ENCODE measurements at regions not wholly inside any gene's neighbourhood (a gene's known extent, or its start where the extent isn't known, plus 50 kb on each side); places are given as distances from the start of the nearest gene placed in this dataset.

DNA sequence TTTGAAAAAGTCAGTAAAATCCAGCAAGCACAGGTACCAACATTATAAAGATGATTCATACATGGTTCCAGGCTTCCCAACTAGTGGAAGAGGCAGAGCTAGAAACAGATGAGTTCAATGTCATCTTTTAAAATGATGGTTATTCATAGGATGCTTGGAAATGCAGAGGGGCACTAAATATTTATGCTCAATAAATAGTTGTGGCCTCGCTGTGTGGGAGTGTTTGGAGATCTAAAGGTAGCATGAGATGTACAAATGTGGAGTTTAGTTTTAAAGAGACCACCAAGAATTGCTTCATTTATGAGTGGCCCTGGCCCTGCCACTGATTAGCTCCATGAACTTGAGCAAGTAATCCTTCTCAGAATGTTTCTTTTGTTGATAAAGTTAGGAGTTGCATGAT, 182.2 kb downstream of the ETS1 start:
- Histone ChIP-seq H3K36me3 (replicated peaks in 1 of 2; ENCODE audit: control extremely low read depth in 1 of 2, control insufficient read depth in 1 of 2, extremely low read depth in 1 of 2, insufficient read depth in 2 of 2, low read length in 1 of 2) (no peaks in the 10 kb centered on the region), H3K27me3 (replicated peaks in 1 of 4; ENCODE audit: control extremely low read depth in 1 of 4, control insufficient read depth in 3 of 4, insufficient read depth in 4 of 4, low read length in 3 of 4) (no peaks in the 10 kb centered on the region), H3K9ac (ENCODE audit: low read length) (no peak overlapping the region), H3K27ac (ENCODE audit: low read length in 2 of 2) (no peak overlapping the region), H2AFZ (ENCODE audit: insufficient read depth, low read depth, low read length, poor library complexity, severe bottlenecking) (no peak overlapping the region), H3K79me2 (ENCODE audit: control insufficient read depth, insufficient read depth, low read length) (no peaks in the 10 kb centered on the region), H3K4me2 (replicated peaks; ENCODE audit: low read depth, low read length, poor library complexity, severe bottlenecking) (no peak overlapping the region), H3K4me1 (ENCODE audit: control insufficient read depth in 2 of 2, insufficient read depth in 2 of 2, low read length in 2 of 2) (no peaks in the 10 kb centered on the region), H3K9me3 (ENCODE audit: control extremely low read depth in 1 of 3, control insufficient read depth in 2 of 3, insufficient read depth in 1 of 3, low read length in 2 of 3) (no peaks in the 10 kb centered on the region), H3K4me3 (ENCODE audit: control extremely low read depth in 1 of 5, extremely low read depth in 1 of 5, insufficient read depth in 1 of 5, low read depth in 2 of 5, low read length in 4 of 5) (no peak overlapping the region), H4K20me1 (ENCODE audit: control insufficient read depth, insufficient read depth, low read length, poor library complexity, severe bottlenecking) (no peaks in the 10 kb centered on the region)
- 100% methylated on average over 1 of the region's 1 CpG for WGBS (ENCODE audit: insufficient coverage)
- H3K27ac Mint-ChIP-seq: no peak overlapping the region
- CTCF ChIA-PET: no interaction called here
- H3K9me3 Mint-ChIP-seq (ENCODE audit: insufficient read depth): no peaks in the 10 kb centered on the region
- intact Hi-C loops (cut with micrococcal nuclease): no loop called here
- no peaks in the 10 kb centered on the region for H3K27me3 Mint-ChIP-seq
- no peak for DNase-seq
- TF ChIP-seq, protein P1, sequence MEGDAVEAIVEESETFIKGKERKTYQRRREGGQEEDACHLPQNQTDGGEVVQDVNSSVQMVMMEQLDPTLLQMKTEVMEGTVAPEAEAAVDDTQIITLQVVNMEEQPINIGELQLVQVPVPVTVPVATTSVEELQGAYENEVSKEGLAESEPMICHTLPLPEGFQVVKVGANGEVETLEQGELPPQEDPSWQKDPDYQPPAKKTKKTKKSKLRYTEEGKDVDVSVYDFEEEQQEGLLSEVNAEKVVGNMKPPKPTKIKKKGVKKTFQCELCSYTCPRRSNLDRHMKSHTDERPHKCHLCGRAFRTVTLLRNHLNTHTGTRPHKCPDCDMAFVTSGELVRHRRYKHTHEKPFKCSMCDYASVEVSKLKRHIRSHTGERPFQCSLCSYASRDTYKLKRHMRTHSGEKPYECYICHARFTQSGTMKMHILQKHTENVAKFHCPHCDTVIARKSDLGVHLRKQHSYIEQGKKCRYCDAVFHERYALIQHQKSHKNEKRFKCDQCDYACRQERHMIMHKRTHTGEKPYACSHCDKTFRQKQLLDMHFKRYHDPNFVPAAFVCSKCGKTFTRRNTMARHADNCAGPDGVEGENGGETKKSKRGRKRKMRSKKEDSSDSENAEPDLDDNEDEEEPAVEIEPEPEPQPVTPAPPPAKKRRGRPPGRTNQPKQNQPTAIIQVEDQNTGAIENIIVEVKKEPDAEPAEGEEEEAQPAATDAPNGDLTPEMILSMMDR (IDR thresholded peaks at IDR 0.05): no peak
- no peak for TF ChIP-seq EZH2 (IDR thresholded peaks at IDR 0.05; ENCODE audit: borderline replicate concordance, insufficient read depth, low read depth, low read length, poor library complexity, severe bottlenecking)
- POLR2A ChIA-PET: no interaction called here
- ATAC-seq (ENCODE audit: low read depth): no peak
- no peak overlapping the region for H3K4me3 Mint-ChIP-seq
- H3K4me1 Mint-ChIP-seq: peaks cover 7% of the 10 kb centered on the region

DNA sequence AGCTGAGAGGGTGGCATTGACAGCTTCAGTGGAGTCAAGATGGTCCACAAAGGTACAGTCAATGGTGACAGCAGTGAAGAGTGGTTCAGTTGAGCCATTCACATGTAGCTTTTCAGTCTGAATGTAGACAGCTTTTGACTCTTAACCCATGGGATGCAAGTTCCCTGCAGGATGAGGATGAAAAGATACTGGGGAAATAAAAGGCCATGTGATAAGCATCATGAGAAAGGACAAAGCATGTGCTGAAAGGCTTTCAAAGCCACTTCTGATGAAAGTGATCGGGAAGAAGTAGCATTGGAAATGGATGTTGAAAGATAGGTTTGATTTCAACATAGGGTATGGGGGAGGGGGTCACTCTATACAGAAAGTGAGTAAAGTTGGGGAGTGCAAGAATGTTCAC, 182.9 kb downstream of the ETS1 start:
- no peak overlapping the region for H3K27ac ChIP-seq (ENCODE audit: low read length in 2 of 2)
- intact Hi-C loops (cut with micrococcal nuclease): no loop called here
- peaks cover 5% of the 10 kb centered on the region in 2 donors for H3K4me1 ChIP-seq (ENCODE audit: control insufficient read depth in 2 of 2, insufficient read depth in 2 of 2, low read length in 2 of 2)
- TF ChIP-seq, protein P1 (IDR thresholded peaks at IDR 0.05): no peak
- TF ChIP-seq EZH2 (IDR thresholded peaks at IDR 0.05; ENCODE audit: borderline replicate concordance, insufficient read depth, low read depth, low read length, poor library complexity, severe bottlenecking): no peak
- H3K4me2 ChIP-seq (replicated peaks; ENCODE audit: low read depth, low read length, poor library complexity, severe bottlenecking): no peak overlapping the region
- H3K9ac ChIP-seq (ENCODE audit: low read length): no peak overlapping the region
- DNase-seq: no peak
- Mint-ChIP-seq H3K4me1 (peaks cover 12% of the 10 kb centered on the region), H3K4me3 (no peak overlapping the region), H3K9me3 (ENCODE audit: insufficient read depth) (no peaks in the 10 kb centered on the region), H3K27me3 (no peaks in the 10 kb centered on the region), H3K27ac (no peak overlapping the region)
- no peak for ATAC-seq (ENCODE audit: low read depth)
- 90% methylated on average over 1 of the region's 1 CpG for WGBS (ENCODE audit: insufficient coverage)
- H4K20me1 ChIP-seq (ENCODE audit: control insufficient read depth, insufficient read depth, low read length, poor library complexity, severe bottlenecking): no peaks in the 10 kb centered on the region
- no peaks in the 10 kb centered on the region for H3K27me3 ChIP-seq (replicated peaks in 1 of 4; ENCODE audit: control extremely low read depth in 1 of 4, control insufficient read depth in 3 of 4, insufficient read depth in 4 of 4, low read length in 3 of 4)
- no peaks in the 10 kb centered on the region for H3K79me2 ChIP-seq (ENCODE audit: control insufficient read depth, insufficient read depth, low read length)
- CTCF ChIA-PET: no interaction called here
- no peak overlapping the region for H3K4me3 ChIP-seq (ENCODE audit: control extremely low read depth in 1 of 5, extremely low read depth in 1 of 5, insufficient read depth in 1 of 5, low read depth in 2 of 5, low read length in 4 of 5)
- H2AFZ ChIP-seq (ENCODE audit: insufficient read depth, low read depth, low read length, poor library complexity, severe bottlenecking): no peak overlapping the region
- no peaks in the 10 kb centered on the region for H3K9me3 ChIP-seq (ENCODE audit: control extremely low read depth in 1 of 3, control insufficient read depth in 2 of 3, insufficient read depth in 1 of 3, low read length in 2 of 3)
- POLR2A ChIA-PET: no interaction called here
- H3K36me3 ChIP-seq (replicated peaks in 1 of 2; ENCODE audit: control extremely low read depth in 1 of 2, control insufficient read depth in 1 of 2, extremely low read depth in 1 of 2, insufficient read depth in 2 of 2, low read length in 1 of 2): no peaks in the 10 kb centered on the region

All from B cell (primary cell).